ENCODE measurements at regions not wholly inside any gene's neighbourhood (a gene's known extent, or its start where the extent isn't known, plus 50 kb on each side); places are given as distances from the start of the nearest gene placed in this dataset.

DNA sequence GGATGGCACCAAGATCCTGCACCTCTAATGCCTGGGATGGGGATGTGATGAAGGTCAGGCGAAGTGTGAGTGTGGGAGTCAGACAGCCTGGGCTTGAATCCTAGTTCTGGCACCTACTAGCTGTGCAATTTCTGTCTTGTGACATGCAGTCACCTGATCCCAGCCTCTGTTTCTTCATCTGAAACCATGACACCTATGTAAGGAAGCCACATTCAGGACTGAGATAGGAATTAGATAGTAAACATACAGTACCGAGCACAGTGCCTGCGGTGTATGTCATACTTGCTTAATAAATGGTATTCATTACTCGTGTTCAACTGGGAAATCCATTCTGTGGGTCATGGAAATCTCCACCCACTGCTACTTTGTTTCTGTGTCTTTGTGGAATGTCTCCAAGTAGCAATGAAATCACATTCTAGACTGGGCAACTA is 140.6 kb upstream of the STC2 start (continued):
- TF ChIP-seq, protein P1, sequence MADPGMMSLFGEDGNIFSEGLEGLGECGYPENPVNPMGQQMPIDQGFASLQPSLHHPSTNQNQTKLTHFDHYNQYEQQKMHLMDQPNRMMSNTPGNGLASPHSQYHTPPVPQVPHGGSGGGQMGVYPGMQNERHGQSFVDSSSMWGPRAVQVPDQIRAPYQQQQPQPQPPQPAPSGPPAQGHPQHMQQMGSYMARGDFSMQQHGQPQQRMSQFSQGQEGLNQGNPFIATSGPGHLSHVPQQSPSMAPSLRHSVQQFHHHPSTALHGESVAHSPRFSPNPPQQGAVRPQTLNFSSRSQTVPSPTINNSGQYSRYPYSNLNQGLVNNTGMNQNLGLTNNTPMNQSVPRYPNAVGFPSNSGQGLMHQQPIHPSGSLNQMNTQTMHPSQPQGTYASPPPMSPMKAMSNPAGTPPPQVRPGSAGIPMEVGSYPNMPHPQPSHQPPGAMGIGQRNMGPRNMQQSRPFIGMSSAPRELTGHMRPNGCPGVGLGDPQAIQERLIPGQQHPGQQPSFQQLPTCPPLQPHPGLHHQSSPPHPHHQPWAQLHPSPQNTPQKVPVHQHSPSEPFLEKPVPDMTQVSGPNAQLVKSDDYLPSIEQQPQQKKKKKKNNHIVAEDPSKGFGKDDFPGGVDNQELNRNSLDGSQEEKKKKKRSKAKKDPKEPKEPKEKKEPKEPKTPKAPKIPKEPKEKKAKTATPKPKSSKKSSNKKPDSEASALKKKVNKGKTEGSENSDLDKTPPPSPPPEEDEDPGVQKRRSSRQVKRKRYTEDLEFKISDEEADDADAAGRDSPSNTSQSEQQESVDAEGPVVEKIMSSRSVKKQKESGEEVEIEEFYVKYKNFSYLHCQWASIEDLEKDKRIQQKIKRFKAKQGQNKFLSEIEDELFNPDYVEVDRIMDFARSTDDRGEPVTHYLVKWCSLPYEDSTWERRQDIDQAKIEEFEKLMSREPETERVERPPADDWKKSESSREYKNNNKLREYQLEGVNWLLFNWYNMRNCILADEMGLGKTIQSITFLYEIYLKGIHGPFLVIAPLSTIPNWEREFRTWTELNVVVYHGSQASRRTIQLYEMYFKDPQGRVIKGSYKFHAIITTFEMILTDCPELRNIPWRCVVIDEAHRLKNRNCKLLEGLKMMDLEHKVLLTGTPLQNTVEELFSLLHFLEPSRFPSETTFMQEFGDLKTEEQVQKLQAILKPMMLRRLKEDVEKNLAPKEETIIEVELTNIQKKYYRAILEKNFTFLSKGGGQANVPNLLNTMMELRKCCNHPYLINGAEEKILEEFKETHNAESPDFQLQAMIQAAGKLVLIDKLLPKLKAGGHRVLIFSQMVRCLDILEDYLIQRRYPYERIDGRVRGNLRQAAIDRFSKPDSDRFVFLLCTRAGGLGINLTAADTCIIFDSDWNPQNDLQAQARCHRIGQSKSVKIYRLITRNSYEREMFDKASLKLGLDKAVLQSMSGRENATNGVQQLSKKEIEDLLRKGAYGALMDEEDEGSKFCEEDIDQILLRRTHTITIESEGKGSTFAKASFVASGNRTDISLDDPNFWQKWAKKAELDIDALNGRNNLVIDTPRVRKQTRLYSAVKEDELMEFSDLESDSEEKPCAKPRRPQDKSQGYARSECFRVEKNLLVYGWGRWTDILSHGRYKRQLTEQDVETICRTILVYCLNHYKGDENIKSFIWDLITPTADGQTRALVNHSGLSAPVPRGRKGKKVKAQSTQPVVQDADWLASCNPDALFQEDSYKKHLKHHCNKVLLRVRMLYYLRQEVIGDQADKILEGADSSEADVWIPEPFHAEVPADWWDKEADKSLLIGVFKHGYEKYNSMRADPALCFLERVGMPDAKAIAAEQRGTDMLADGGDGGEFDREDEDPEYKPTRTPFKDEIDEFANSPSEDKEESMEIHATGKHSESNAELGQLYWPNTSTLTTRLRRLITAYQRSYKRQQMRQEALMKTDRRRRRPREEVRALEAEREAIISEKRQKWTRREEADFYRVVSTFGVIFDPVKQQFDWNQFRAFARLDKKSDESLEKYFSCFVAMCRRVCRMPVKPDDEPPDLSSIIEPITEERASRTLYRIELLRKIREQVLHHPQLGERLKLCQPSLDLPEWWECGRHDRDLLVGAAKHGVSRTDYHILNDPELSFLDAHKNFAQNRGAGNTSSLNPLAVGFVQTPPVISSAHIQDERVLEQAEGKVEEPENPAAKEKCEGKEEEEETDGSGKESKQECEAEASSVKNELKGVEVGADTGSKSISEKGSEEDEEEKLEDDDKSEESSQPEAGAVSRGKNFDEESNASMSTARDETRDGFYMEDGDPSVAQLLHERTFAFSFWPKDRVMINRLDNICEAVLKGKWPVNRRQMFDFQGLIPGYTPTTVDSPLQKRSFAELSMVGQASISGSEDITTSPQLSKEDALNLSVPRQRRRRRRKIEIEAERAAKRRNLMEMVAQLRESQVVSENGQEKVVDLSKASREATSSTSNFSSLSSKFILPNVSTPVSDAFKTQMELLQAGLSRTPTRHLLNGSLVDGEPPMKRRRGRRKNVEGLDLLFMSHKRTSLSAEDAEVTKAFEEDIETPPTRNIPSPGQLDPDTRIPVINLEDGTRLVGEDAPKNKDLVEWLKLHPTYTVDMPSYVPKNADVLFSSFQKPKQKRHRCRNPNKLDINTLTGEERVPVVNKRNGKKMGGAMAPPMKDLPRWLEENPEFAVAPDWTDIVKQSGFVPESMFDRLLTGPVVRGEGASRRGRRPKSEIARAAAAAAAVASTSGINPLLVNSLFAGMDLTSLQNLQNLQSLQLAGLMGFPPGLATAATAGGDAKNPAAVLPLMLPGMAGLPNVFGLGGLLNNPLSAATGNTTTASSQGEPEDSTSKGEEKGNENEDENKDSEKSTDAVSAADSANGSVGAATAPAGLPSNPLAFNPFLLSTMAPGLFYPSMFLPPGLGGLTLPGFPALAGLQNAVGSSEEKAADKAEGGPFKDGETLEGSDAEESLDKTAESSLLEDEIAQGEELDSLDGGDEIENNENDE (IDR thresholded peaks at IDR 0.05; ENCODE audit: insufficient replicate concordance, low read length): no peak
- TF ChIP-seq CHD2 (IDR thresholded peaks at IDR 0.05; ENCODE audit: low read length) (no peak), TBP (IDR thresholded peaks at IDR 0.05; ENCODE audit: low read depth, low read length) (no peak)
- TF ChIP-seq, protein P2, sequence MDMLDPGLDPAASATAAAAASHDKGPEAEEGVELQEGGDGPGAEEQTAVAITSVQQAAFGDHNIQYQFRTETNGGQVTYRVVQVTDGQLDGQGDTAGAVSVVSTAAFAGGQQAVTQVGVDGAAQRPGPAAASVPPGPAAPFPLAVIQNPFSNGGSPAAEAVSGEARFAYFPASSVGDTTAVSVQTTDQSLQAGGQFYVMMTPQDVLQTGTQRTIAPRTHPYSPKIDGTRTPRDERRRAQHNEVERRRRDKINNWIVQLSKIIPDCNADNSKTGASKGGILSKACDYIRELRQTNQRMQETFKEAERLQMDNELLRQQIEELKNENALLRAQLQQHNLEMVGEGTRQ (IDR thresholded peaks at IDR 0.05; ENCODE audit: low read length): no peak

Measured in H1 (cell line).